ENCODE measurements at regions not wholly inside any gene's neighbourhood (a gene's known extent, or its start where the extent isn't known, plus 50 kb on each side); places are given as distances from the start of the nearest gene placed in this dataset.
A peak's percentile ranks its signal among the peaks of the same experiment; 100 is the strongest.

DNA sequence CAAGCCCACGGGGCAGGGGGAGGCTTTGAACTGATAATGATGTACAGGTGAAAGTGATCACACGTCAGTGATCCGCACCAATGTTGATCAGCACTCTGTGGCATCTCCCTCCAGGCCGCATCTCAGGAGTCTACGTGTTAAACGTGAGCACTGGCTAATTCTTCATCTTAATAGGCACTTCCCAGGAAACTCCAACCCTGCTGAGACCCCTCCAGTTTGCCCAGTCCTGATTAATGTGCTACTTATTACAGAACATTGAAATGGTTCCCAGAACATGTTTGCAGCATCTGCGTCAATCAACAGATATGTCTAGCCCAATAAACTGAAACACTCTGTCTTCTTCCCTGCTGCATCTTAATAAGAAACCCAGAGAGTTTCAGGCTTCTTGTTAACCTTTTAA, 298.4 kb downstream of the DEPDC1B start:
- no peaks in the 10 kb centered on the region for H3K9me3 ChIP-seq (ENCODE audit: control insufficient read depth, insufficient read depth, low read length)
- no peaks in the 10 kb centered on the region for H3K27me3 ChIP-seq (ENCODE audit: control insufficient read depth, insufficient read depth, low read length)
- 64% methylated on average over 6 of the region's 7 CpGs for WGBS (ENCODE audit: insufficient coverage)
- no peak overlapping the region for H3K4me3 ChIP-seq (ENCODE audit: low read depth, low read length)
- H3K27ac ChIP-seq (ENCODE audit: low read depth, low read length), result no peak overlapping the region
- H3K4me1 ChIP-seq (ENCODE audit: control insufficient read depth, insufficient read depth, low read length), result no peaks in the 10 kb centered on the region
- no peaks in the 10 kb centered on the region for H3K36me3 ChIP-seq (ENCODE audit: control insufficient read depth, insufficient read depth, low read length)
- DNase-seq (ENCODE audit: low read depth in 4 of 6, low spot score in 6 of 6), result peak in 2 of 6 donors; percentile 19 to 60

- peak in 1 of 6 donors; percentile 37 for DNase-seq (ENCODE audit: low read depth in 4 of 6, low spot score in 6 of 6)
- H3K9me3 ChIP-seq (ENCODE audit: control insufficient read depth, insufficient read depth, low read length), result no peaks in the 10 kb centered on the region
- WGBS (ENCODE audit: insufficient coverage), result 47% methylated on average over 4 of the region's 4 CpGs
- H3K27ac ChIP-seq (ENCODE audit: low read depth, low read length), result no peak overlapping the region
- no peaks in the 10 kb centered on the region for H3K36me3 ChIP-seq (ENCODE audit: control insufficient read depth, insufficient read depth, low read length)
- no peaks in the 10 kb centered on the region for H3K4me1 ChIP-seq (ENCODE audit: control insufficient read depth, insufficient read depth, low read length)
- H3K4me3 ChIP-seq (ENCODE audit: low read depth, low read length), result no peak overlapping the region
- no peaks in the 10 kb centered on the region for H3K27me3 ChIP-seq (ENCODE audit: control insufficient read depth, insufficient read depth, low read length)
Measured at GRCh38 chr5:60399507-60399906, 300.5 kb downstream of the DEPDC1B start.

DNA sequence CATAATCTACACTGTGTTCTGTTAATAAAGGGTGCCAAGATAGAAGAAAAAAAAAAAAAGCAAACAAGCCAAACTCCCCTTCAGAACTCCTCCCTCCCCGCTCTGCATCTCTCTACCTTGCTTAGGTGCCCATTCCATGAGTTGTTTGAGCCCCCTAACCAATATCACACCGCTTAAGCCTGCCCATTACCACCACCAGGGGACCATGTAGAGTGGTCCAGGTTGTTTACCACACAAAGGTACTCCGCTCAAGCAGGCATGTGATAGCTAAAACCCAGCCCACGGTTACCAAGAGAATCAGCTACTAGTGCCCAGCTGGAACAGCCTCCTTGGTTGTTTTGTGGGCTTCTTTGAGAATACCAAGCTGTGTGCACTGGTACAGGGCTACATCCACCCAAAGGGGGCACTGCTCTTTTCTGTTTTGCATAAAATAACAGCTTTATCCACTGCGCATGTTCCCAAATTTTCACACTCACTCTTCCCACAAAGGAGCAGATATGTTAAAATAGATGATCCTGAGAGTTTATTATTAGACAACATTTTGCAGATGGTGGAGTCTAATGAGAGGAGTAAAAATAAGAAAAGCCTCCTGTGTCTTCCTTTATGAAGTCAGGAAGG, 304.1 kb downstream of the DEPDC1B start:
- Histone ChIP-seq H3K9me3 (ENCODE audit: control insufficient read depth, insufficient read depth, low read length) (no peaks in the 10 kb centered on the region), H3K4me3 (ENCODE audit: low read depth, low read length) (no peak overlapping the region), H3K4me1 (ENCODE audit: control insufficient read depth, insufficient read depth, low read length) (no peaks in the 10 kb centered on the region), H3K27me3 (ENCODE audit: control insufficient read depth, insufficient read depth, low read length) (no peaks in the 10 kb centered on the region), H3K36me3 (ENCODE audit: control insufficient read depth, insufficient read depth, low read length) (no peaks in the 10 kb centered on the region), H3K27ac (ENCODE audit: low read depth, low read length) (no peak overlapping the region)
- 84% methylated on average over 3 of the region's 5 CpGs for WGBS (ENCODE audit: insufficient coverage)
- DNase-seq (ENCODE audit: low read depth in 4 of 6, low spot score in 6 of 6), result no peak

DNA sequence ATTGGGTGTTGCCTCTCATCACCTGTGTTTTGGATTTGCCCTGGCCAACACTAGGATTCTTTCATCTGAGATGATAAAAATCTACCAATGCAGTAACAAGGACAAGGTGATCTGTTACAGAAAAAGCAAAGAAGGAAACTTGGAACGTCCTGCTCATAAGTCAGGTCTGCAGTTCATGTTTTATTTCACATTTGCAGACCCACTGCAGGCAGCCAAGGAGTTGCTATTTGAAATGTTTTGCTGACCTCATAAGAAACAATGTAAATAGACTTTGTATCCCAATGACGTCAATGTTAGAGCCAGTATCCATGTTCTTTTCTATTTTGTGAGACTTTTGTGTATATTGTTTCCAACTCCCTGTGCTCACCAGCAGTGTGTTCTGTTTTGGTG, 312.9 kb downstream of the DEPDC1B start:
- H3K9me3 ChIP-seq (ENCODE audit: control insufficient read depth, insufficient read depth, low read length), result no peaks in the 10 kb centered on the region
- no peak overlapping the region for H3K27ac ChIP-seq (ENCODE audit: low read depth, low read length)

DNA sequence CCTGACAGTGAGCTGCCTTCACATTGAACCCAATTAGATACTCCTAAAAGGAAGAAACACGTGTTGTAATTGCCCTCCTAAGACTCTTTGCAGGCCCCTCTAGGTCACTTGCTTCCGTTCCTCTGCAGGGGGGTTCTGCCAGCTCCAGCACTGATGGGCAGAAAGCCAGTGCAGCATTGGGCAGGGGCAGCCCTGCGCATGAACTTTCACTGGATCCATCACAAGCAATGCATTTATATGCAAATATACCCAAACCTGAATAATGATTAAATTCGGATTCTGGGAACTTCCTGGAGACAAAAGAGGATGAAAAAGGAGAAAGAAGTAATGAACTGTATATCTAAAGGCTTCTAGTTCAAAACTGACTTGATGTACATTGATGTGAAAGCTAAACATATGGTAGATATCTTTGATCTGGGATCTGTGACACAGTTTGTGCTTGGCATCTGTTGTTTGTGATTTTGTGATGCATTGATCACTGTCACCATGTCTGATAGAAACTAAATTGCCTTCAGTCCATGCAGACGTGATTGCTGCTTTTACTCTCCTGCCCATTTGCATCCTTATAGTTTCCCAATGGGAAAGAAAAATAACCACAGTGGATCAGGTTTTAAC, 313.4 kb downstream of the DEPDC1B start:
- Histone ChIP-seq H3K27me3 (ENCODE audit: control insufficient read depth, insufficient read depth, low read length) (no peaks in the 10 kb centered on the region), H3K9me3 (ENCODE audit: control insufficient read depth, insufficient read depth, low read length) (no peaks in the 10 kb centered on the region), H3K36me3 (ENCODE audit: control insufficient read depth, insufficient read depth, low read length) (no peaks in the 10 kb centered on the region), H3K4me1 (ENCODE audit: control insufficient read depth, insufficient read depth, low read length) (no peaks in the 10 kb centered on the region), H3K4me3 (ENCODE audit: low read depth, low read length) (no peak overlapping the region), H3K27ac (ENCODE audit: low read depth, low read length) (no peak overlapping the region)
- WGBS (ENCODE audit: insufficient coverage), result 14% methylated on average over 1 of the region's 5 CpGs
- DNase-seq (ENCODE audit: low read depth in 4 of 6, low spot score in 6 of 6), result peak in 2 of 6 donors; percentile 44 to 70

More for the DNA sequence above, 312.9 kb downstream of the DEPDC1B start:
- Histone ChIP-seq H3K27me3 (ENCODE audit: control insufficient read depth, insufficient read depth, low read length) (no peaks in the 10 kb centered on the region), H3K4me3 (ENCODE audit: low read depth, low read length) (no peak overlapping the region), H3K36me3 (ENCODE audit: control insufficient read depth, insufficient read depth, low read length) (no peaks in the 10 kb centered on the region), H3K4me1 (ENCODE audit: control insufficient read depth, insufficient read depth, low read length) (no peaks in the 10 kb centered on the region)
- WGBS (ENCODE audit: insufficient coverage), result 67% methylated on average over 1 of the region's 2 CpGs
- no peak for DNase-seq (ENCODE audit: low read depth in 4 of 6, low spot score in 6 of 6)

- DNase-seq (ENCODE audit: low read depth in 4 of 6, low spot score in 6 of 6), result peak in 5 of 6 donors; percentile 5 to 84 (median 35)
- H3K9me3 ChIP-seq (ENCODE audit: control insufficient read depth, insufficient read depth, low read length), result no peaks in the 10 kb centered on the region
- H3K27me3 ChIP-seq (ENCODE audit: control insufficient read depth, insufficient read depth, low read length), result no peaks in the 10 kb centered on the region
- no peak overlapping the region for H3K27ac ChIP-seq (ENCODE audit: low read depth, low read length)
- no peak overlapping the region for H3K4me3 ChIP-seq (ENCODE audit: low read depth, low read length)
- no peaks in the 10 kb centered on the region for H3K4me1 ChIP-seq (ENCODE audit: control insufficient read depth, insufficient read depth, low read length)
- 80% methylated on average over 1 of the region's 3 CpGs for WGBS (ENCODE audit: insufficient coverage)
- H3K36me3 ChIP-seq (ENCODE audit: control insufficient read depth, insufficient read depth, low read length), result no peaks in the 10 kb centered on the region
Measured at GRCh38 chr5:60382716-60383115, 317.2 kb downstream of the DEPDC1B start.

GRCh38 chr5:60379907-60380306, 320.1 kb downstream of the DEPDC1B start:
- no peak for DNase-seq (ENCODE audit: low read depth in 4 of 6, low spot score in 6 of 6)
- Histone ChIP-seq H3K4me3 (ENCODE audit: low read depth, low read length) (no peak overlapping the region), H3K27ac (ENCODE audit: low read depth, low read length) (no peak overlapping the region), H3K4me1 (ENCODE audit: control insufficient read depth, insufficient read depth, low read length) (no peaks in the 10 kb centered on the region), H3K9me3 (ENCODE audit: control insufficient read depth, insufficient read depth, low read length) (no peaks in the 10 kb centered on the region), H3K27me3 (ENCODE audit: control insufficient read depth, insufficient read depth, low read length) (no peaks in the 10 kb centered on the region), H3K36me3 (ENCODE audit: control insufficient read depth, insufficient read depth, low read length) (no peaks in the 10 kb centered on the region)
- 100% methylated on average over 3 of the region's 4 CpGs for WGBS (ENCODE audit: insufficient coverage)

- H3K27ac ChIP-seq (ENCODE audit: low read depth, low read length), result no peak overlapping the region
Measured at GRCh38 chr5:60377826-60378225, 322.1 kb downstream of the DEPDC1B start.

DNA sequence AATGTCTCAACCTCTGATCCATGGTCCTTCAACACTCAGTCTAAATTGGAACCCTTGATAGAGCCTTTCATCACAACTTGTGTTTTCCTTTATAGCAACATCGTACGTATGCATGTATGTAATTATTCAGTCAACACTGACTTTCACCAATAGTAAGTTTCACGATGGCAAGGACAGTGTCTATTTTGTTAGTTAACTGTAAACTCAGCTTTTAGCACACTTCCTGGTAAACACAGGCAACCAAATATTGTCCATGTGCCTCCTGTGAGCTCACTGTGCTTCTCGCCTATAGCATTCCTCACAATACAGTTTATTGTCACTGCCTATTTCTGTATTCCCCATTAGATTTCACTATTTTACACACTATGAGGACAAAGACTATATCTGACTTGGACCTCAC, 323.1 kb downstream of the DEPDC1B start:
- no peak overlapping the region for H3K27ac ChIP-seq (ENCODE audit: low read depth, low read length)
- DNase-seq (ENCODE audit: low read depth in 4 of 6, low spot score in 6 of 6), result no peak
- H3K4me1 ChIP-seq (ENCODE audit: control insufficient read depth, insufficient read depth, low read length), result no peaks in the 10 kb centered on the region
- WGBS (ENCODE audit: insufficient coverage), result 91% methylated on average over 1 of the region's 4 CpGs
- H3K27me3 ChIP-seq (ENCODE audit: control insufficient read depth, insufficient read depth, low read length), result no peaks in the 10 kb centered on the region
- no peaks in the 10 kb centered on the region for H3K9me3 ChIP-seq (ENCODE audit: control insufficient read depth, insufficient read depth, low read length)
- no peaks in the 10 kb centered on the region for H3K36me3 ChIP-seq (ENCODE audit: control insufficient read depth, insufficient read depth, low read length)
- H3K4me3 ChIP-seq (ENCODE audit: low read depth, low read length), result no peak overlapping the region

More at GRCh38 chr5:60377826-60378225, 322.1 kb downstream of the DEPDC1B start:
- Histone ChIP-seq H3K4me1 (ENCODE audit: control insufficient read depth, insufficient read depth, low read length) (no peaks in the 10 kb centered on the region), H3K36me3 (ENCODE audit: control insufficient read depth, insufficient read depth, low read length) (no peaks in the 10 kb centered on the region), H3K9me3 (ENCODE audit: control insufficient read depth, insufficient read depth, low read length) (no peaks in the 10 kb centered on the region), H3K27me3 (ENCODE audit: control insufficient read depth, insufficient read depth, low read length) (no peaks in the 10 kb centered on the region), H3K4me3 (ENCODE audit: low read depth, low read length) (no peak overlapping the region)
- no CpG with 5 or more reads among the region's 1 CpG for WGBS (ENCODE audit: insufficient coverage)
- DNase-seq (ENCODE audit: low read depth in 4 of 6, low spot score in 6 of 6), result no peak

DNA sequence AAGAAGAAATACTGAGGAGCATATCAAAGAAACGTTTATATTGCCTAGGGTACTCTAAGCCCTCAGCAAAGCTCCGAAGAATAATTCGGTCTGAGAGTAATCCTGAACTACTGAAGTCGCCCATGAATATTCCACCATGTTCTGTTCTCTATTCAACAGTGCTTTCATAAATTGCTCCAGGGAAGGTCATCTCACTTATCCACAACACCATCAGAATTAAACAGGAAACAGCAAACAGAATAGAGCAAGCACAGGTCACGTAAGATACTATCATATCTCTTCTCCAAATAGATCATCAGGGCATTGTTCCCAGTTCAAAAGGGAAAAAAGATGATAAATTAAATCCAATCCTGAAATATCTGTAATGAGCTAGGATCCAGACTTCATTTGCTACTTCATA, 325.6 kb downstream of the DEPDC1B start:
- no peaks in the 10 kb centered on the region for H3K4me1 ChIP-seq (ENCODE audit: control insufficient read depth, insufficient read depth, low read length)
- 88% methylated on average over 1 of the region's 5 CpGs for WGBS (ENCODE audit: insufficient coverage)
- H3K4me3 ChIP-seq (ENCODE audit: low read depth, low read length), result no peak overlapping the region
- DNase-seq (ENCODE audit: low read depth in 4 of 6, low spot score in 6 of 6), result no peak
- H3K27me3 ChIP-seq (ENCODE audit: control insufficient read depth, insufficient read depth, low read length), result no peaks in the 10 kb centered on the region
- no peaks in the 10 kb centered on the region for H3K36me3 ChIP-seq (ENCODE audit: control insufficient read depth, insufficient read depth, low read length)
- no peak overlapping the region for H3K27ac ChIP-seq (ENCODE audit: low read depth, low read length)
- no peaks in the 10 kb centered on the region for H3K9me3 ChIP-seq (ENCODE audit: control insufficient read depth, insufficient read depth, low read length)
